Colonic mucosa (tissue), 4 donors: ENCODE measurements at regions not wholly inside any gene's neighbourhood (a gene's known extent, or its start where the extent isn't known, plus 50 kb on each side); places are given as distances from the start of the nearest gene placed in this dataset.

Experiments
- DNase-seq: peaks from one replicate; pipeline ENCODE4 v3.0.0-alpha.2; 2020
- H3K27ac ChIP-seq: fragments of 200-600 bp; one replicate; pipeline ENCODE4 v1.8.0; 2021
- H3K27me3 ChIP-seq: fragments of 200-600 bp; one replicate; pipeline ENCODE4 v1.8.0; 2021
- H3K36me3 ChIP-seq: fragments of 200-600 bp; one replicate; pipeline ENCODE4 v1.8.0; 2021
- H3K4me1 ChIP-seq: fragments of 200-600 bp; one replicate; pipeline ENCODE4 v1.8.0; 2021; ENCODE audit warnings: mild to moderate bottlenecking
- H3K4me3 ChIP-seq: fragments of 200-600 bp; one replicate; pipeline ENCODE4 v1.8.0; 2021
- H3K9ac ChIP-seq, 2 donors: one replicate each; pipeline ENCODE4 v1.7.0; 2013; ENCODE audit warnings: control low read depth in 2 of 2, low read depth in 2 of 2, low read length in 2 of 2
- H3K9me3 ChIP-seq: fragments of 200-600 bp; one replicate; pipeline ENCODE4 v1.8.0; 2021
- intact Hi-C: fragments of 100-400 bp; cut with DNase I; formaldehyde crosslinking; loops from one replicate; pipeline ENCODE4 v1.14.1; 2022
- TF ChIP-seq, protein P1 (sequence below): fragments of 200-600 bp; IDR thresholded peaks from one replicate; pipeline ENCODE4 v1.8.0; 2022; ENCODE audit warnings: antibody characterized with exemption, mild to moderate bottlenecking
- donor health status: healthy.
- donor health status: DM: no; HTN: no; CAD: no.
- donor health status: DM: no; HTN: no; CAD: no.

DNA sequence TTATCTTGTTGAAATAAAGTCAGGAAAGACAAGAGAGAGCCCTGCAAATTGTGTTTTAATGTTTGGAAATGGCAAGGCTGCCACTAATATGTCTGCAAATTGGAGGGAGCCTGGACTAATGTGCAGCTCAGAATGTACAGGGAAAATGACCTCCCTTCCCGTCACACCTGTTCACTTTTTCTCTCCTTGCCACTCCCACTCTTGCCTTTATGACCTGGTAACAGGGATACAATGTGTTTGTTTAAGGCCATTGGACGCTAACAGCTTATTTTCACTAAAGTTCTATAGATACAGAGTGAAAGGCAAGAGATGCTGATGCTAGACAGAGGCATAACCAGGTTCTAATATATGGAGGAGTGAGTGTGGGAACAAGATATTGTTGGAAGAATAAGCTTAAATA is 203.9 kb downstream of the RAB38 start:
- TF ChIP-seq, protein P1, sequence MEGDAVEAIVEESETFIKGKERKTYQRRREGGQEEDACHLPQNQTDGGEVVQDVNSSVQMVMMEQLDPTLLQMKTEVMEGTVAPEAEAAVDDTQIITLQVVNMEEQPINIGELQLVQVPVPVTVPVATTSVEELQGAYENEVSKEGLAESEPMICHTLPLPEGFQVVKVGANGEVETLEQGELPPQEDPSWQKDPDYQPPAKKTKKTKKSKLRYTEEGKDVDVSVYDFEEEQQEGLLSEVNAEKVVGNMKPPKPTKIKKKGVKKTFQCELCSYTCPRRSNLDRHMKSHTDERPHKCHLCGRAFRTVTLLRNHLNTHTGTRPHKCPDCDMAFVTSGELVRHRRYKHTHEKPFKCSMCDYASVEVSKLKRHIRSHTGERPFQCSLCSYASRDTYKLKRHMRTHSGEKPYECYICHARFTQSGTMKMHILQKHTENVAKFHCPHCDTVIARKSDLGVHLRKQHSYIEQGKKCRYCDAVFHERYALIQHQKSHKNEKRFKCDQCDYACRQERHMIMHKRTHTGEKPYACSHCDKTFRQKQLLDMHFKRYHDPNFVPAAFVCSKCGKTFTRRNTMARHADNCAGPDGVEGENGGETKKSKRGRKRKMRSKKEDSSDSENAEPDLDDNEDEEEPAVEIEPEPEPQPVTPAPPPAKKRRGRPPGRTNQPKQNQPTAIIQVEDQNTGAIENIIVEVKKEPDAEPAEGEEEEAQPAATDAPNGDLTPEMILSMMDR, result no peak
- H3K27ac ChIP-seq, result no peak overlapping the region
- intact Hi-C loops, result no loop called here
- DNase-seq, result no peak
- no peak overlapping the region for H3K9ac ChIP-seq
- H3K4me1 ChIP-seq, result no peaks in the 10 kb centered on the region
- H3K9me3 ChIP-seq, result no peaks in the 10 kb centered on the region
- H3K36me3 ChIP-seq, result no peaks in the 10 kb centered on the region
- H3K27me3 ChIP-seq, result no peaks in the 10 kb centered on the region
- no peak overlapping the region for H3K4me3 ChIP-seq

DNA sequence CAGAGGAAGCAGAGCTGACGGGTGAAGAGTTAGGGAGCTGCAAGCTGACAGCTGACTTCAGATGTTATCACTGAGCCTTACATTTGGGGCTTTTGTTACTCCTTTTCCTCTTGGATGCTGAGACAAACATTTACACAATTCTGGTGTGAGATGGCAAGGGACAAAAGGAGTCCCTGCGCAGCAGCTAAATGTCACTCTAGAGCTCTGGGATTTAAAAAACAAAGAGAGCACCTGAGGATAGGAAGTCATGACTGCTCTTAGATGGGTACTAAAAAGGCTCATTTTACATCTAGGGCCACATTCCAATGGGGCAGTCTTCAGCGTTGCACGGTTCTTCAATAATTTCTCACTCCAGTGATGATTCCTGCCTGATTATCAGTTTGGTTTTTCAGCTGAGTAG is 204.5 kb downstream of the RAB38 start:
- H3K36me3 ChIP-seq, result no peaks in the 10 kb centered on the region
- DNase-seq, result no peak
- H3K9ac ChIP-seq, result no peak overlapping the region
- TF ChIP-seq, protein P1, result no peak
- no peaks in the 10 kb centered on the region for H3K27me3 ChIP-seq
- no peaks in the 10 kb centered on the region for H3K4me1 ChIP-seq
- no peak overlapping the region for H3K27ac ChIP-seq
- intact Hi-C loops, result no loop called here
- H3K9me3 ChIP-seq, result no peaks in the 10 kb centered on the region
- no peak overlapping the region for H3K4me3 ChIP-seq

DNA sequence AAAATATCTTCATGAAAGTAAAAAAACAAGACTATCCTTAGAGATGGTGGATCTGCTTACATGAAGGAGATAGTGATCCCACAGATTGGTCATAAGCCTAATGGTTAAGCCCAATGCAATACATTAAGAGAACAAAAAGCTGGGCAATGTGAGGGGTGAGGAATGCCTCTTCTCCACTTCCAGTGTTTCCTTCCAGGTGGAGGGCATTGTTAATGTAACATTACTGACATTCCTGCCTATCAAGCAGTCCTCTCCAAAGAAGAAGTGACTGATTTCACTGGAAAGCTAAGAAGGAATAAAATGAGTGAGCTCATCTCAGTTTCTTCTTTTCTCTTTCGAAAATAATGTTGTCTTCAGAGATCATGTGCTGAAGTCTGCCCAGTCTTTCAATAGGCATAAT is 207.8 kb downstream of the RAB38 start:
- Histone ChIP-seq H3K36me3 (no peaks in the 10 kb centered on the region), H3K4me1 (no peaks in the 10 kb centered on the region), H3K27me3 (no peaks in the 10 kb centered on the region), H3K9ac (no peak overlapping the region), H3K9me3 (no peaks in the 10 kb centered on the region), H3K27ac (no peak overlapping the region), H3K4me3 (no peak overlapping the region)
- intact Hi-C loops, result no loop called here
- no peak for DNase-seq
- TF ChIP-seq, protein P1, result no peak

DNA sequence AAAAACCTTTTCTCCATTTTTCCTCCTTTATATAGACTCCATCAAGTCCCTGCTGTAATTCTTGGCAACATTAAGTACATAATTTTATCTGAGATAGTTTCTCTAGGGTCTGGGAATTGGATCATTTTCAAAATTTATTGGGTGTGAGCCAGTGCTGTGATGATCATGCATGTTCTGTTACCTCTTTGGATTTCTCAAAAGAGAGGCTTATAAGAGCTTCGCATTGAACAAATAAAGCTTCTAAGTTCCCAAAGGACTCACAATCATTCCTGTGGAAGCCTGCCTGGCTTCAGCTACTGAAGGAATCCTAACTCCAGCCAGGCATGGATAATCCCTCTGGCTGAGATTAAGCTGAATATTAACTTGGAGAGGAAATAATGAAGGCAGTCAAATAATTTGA is 208.5 kb downstream of the RAB38 start:
- H3K4me1 ChIP-seq, result no peaks in the 10 kb centered on the region
- no peaks in the 10 kb centered on the region for H3K36me3 ChIP-seq
- H3K9me3 ChIP-seq, result no peaks in the 10 kb centered on the region
- intact Hi-C loops, result no loop called here
- no peak overlapping the region for H3K27ac ChIP-seq
- H3K27me3 ChIP-seq, result no peaks in the 10 kb centered on the region
- H3K4me3 ChIP-seq, result no peak overlapping the region
- no peak for DNase-seq
- H3K9ac ChIP-seq, result no peak overlapping the region
- TF ChIP-seq, protein P1, result no peak

DNA sequence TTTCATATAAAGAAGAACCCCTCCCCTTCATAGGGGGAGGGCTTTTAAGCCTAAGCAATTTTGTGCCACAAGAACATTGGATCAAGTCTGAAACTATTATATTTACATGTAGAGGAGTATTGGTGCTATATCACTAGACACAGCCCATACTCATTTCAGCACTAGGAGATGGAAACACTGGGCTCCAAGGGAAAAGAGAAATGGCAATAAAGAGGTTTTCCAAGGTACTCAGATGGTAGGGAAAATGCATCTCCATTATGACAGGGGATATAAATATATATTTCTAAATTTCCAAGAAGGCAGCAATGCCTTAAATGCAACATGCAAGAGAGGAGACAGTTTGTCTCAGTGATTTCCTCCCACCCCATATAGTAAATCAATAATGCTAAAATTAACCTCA is 209.0 kb downstream of the RAB38 start:
- DNase-seq, result no peak
- H3K4me3 ChIP-seq, result no peak overlapping the region
- H3K27ac ChIP-seq, result no peak overlapping the region
- H3K4me1 ChIP-seq, result no peaks in the 10 kb centered on the region
- H3K9ac ChIP-seq, result no peak overlapping the region
- TF ChIP-seq, protein P1, result no peak
- intact Hi-C loops, result no loop called here
- H3K27me3 ChIP-seq, result no peaks in the 10 kb centered on the region
- H3K9me3 ChIP-seq, result no peaks in the 10 kb centered on the region
- no peaks in the 10 kb centered on the region for H3K36me3 ChIP-seq

DNA sequence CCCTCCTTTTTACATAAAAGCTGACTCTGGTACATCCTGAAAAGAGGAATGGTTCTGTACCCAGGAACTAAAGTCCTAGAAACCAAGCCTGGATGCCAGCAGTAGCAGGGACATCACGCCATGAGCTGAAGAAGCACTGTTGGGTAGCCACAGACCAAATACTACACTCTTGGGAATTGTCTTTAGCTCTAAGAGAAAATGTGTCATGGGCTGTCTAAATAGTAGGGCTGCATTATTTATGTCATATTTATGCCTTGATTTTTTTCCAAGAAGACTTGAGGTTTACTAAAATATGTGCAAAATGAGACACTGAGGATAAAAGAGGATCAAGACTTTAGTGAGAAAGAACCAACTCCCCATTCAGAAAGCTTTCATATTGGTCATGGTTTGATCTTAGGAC is 213.6 kb downstream of the RAB38 start:
- intact Hi-C loops, result no loop called here

More for the DNA sequence above, 213.6 kb downstream of the RAB38 start:
- no peaks in the 10 kb centered on the region for H3K27me3 ChIP-seq
- TF ChIP-seq, protein P1, result no peak
- H3K9me3 ChIP-seq, result no peaks in the 10 kb centered on the region
- no peaks in the 10 kb centered on the region for H3K36me3 ChIP-seq
- no peak overlapping the region for H3K27ac ChIP-seq
- DNase-seq, result no peak
- no peak overlapping the region for H3K4me3 ChIP-seq
- no peaks in the 10 kb centered on the region for H3K4me1 ChIP-seq
- no peak overlapping the region for H3K9ac ChIP-seq
